Nephron progenitor cell (in vitro differentiated cells): ENCODE measurements at regions not wholly inside any gene's neighbourhood (a gene's known extent, or its start where the extent isn't known, plus 50 kb on each side); places are given as distances from the start of the nearest gene placed in this dataset.

Experiments used
- DNase-seq: peaks from one replicate; pipeline ENCODE4 v3.0.0; 2021
- H3K27ac Mint-ChIP-seq: 2 replicates; pipeline ENCODE4 v1.8.0; 2021; ENCODE audit warnings: mild to moderate bottlenecking, moderate library complexity, mixed read lengths
- H3K27me3 Mint-ChIP-seq: 2 replicates; pipeline ENCODE4 v1.8.0; 2021; ENCODE audit warnings: mild to moderate bottlenecking, low read depth, mixed read lengths; ENCODE audit not compliant: poor library complexity
- H3K36me3 Mint-ChIP-seq: 2 replicates; pipeline ENCODE4 v1.8.0; 2021; ENCODE audit warnings: low read depth, mixed read lengths
- H3K4me1 Mint-ChIP-seq: 2 replicates; pipeline ENCODE4 v1.8.0; 2021; ENCODE audit warnings: mixed read lengths
- H3K4me3 Mint-ChIP-seq: 2 replicates; pipeline ENCODE4 v1.8.0; 2021; ENCODE audit warnings: mild to moderate bottlenecking, moderate library complexity, mixed read lengths
- H3K9me3 Mint-ChIP-seq: 2 replicates; pipeline ENCODE4 v1.8.0; 2021; ENCODE audit warnings: mild to moderate bottlenecking, moderate library complexity, mixed read lengths
- TF ChIP-seq, protein P1 (sequence below): fragments of 200-600 bp; sonication (generic); IDR thresholded peaks from 2 replicates; pipeline ENCODE4 v1.5.0; 2021; ENCODE audit warnings: antibody characterized with exemption

DNA sequence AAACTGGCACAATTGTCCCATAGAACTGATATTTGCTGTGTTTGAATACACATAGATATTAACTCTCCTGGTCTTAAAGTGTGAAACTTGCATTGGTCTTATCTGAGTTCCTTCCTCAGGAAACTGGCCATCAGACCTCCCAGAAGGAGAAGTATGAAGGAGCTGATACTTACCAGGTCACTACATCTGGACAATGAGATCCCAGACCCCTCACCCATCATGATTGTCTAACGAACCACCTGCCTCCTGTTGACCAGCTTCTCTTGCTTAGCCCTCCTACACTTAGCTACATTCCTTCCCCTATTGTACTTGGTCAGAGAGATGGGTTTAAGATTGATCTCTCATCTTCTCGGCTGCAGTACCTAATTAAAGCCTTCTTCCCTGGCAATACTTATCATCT is 413.3 kb downstream of the KCTD12 start:
- DNase-seq = no peak
- TF ChIP-seq, protein P1, sequence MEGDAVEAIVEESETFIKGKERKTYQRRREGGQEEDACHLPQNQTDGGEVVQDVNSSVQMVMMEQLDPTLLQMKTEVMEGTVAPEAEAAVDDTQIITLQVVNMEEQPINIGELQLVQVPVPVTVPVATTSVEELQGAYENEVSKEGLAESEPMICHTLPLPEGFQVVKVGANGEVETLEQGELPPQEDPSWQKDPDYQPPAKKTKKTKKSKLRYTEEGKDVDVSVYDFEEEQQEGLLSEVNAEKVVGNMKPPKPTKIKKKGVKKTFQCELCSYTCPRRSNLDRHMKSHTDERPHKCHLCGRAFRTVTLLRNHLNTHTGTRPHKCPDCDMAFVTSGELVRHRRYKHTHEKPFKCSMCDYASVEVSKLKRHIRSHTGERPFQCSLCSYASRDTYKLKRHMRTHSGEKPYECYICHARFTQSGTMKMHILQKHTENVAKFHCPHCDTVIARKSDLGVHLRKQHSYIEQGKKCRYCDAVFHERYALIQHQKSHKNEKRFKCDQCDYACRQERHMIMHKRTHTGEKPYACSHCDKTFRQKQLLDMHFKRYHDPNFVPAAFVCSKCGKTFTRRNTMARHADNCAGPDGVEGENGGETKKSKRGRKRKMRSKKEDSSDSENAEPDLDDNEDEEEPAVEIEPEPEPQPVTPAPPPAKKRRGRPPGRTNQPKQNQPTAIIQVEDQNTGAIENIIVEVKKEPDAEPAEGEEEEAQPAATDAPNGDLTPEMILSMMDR = no peak
- Mint-ChIP-seq H3K4me3 (no peak overlapping the region), H3K4me1 (peaks cover 6% of the 10 kb centered on the region), H3K36me3 (no peaks in the 10 kb centered on the region), H3K27me3 (peaks cover 5% of the 10 kb centered on the region), H3K9me3 (no peaks in the 10 kb centered on the region), H3K27ac (no peak overlapping the region)

DNA sequence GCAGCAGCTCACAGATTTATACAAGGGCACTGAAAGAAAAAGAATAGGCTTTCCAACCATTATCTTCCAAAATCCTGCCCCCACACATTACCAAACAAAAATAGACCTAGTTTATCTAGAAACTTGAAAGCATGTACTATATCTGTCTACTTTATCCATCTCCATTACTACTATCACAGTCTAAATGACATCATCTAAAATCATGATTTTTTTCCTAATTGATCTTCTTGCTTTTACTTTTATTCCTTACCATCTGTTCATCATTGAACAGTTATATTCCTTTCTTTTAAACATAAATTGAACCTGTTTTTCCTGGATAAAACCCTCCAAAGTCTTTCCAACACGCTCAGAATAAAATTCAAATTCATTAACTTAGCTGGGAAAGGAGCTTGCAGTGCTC is 414.7 kb downstream of the KCTD12 start:
- DNase-seq = no peak
- Mint-ChIP-seq H3K27ac (no peak overlapping the region), H3K4me1 (peaks cover 11% of the 10 kb centered on the region), H3K4me3 (no peak overlapping the region), H3K9me3 (no peaks in the 10 kb centered on the region), H3K36me3 (no peaks in the 10 kb centered on the region), H3K27me3 (peaks cover 5% of the 10 kb centered on the region)
- TF ChIP-seq, protein P1 = no peak

DNA sequence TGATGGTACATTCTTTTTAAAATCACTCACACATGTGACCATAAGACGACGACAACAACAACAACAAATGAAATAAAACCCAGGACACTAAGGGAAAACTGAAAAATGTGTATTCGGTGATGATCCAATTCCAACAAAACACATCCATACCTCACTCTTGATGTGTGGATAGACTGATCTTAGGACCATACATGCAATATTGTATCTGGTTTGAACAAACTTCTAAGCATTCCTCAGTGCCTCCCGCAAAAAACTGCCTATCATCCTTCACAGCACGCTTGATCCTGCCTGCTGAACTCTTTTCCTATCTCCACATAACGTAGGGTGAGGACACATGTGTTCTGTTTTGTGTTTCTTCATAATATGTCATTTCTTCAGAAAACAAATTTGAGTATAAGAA is 415.2 kb downstream of the KCTD12 start:
- Mint-ChIP-seq H3K36me3 (no peaks in the 10 kb centered on the region), H3K27ac (no peak overlapping the region), H3K4me3 (no peak overlapping the region), H3K9me3 (no peaks in the 10 kb centered on the region), H3K27me3 (peaks cover under 1% of the 10 kb centered on the region), H3K4me1 (peaks cover 16% of the 10 kb centered on the region)
- DNase-seq = no peak
- TF ChIP-seq, protein P1 = no peak

DNA sequence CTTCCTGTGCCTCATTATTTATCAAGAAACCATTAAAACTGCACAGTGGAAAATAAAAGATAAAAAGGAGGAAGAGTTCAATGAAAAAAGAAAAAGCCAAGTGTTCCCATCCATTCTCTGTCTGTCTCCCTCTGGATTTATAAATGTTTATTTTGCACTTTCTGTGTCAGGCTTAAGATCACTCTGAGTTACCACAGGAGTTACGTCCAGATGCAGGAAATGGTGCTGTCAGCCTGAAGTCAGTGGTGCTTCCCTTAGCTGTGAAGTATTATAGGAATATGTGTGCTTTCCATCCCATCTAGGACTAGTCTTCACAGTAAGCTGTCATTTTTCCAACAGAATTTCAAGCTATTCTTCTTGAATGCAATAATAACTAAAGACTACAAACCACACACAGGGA is 420.2 kb downstream of the KCTD12 start:
- TF ChIP-seq, protein P1 = no peak
- Mint-ChIP-seq H3K27me3 (peaks cover 2% of the 10 kb centered on the region), H3K4me3 (no peak overlapping the region), H3K27ac (no peak overlapping the region), H3K4me1 (peaks cover 29% of the 10 kb centered on the region), H3K36me3 (no peaks in the 10 kb centered on the region), H3K9me3 (no peaks in the 10 kb centered on the region)
- no peak for DNase-seq

DNA sequence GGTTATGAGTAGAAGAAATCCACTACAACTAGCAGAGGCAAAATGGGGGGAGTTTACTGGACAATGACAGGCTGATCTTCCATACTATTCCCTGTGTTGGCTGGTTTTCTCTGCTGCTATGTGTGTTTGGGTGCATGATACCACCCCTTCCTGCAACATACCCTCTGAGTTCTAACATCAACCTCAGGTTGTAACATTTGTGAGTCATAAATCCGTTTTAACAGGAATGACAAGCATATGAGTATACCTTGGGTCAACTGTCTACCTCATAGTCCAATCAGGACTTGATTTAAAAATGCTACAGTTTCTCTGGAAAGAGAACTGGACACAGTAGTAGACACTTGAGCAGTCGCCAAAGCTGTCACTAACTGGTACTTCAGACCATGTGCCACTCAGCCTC is 422.9 kb downstream of the KCTD12 start:
- peaks cover 46% of the 10 kb centered on the region for H3K4me1 Mint-ChIP-seq
- no peaks in the 10 kb centered on the region for H3K36me3 Mint-ChIP-seq
- H3K4me3 Mint-ChIP-seq = no peak overlapping the region
- H3K27me3 Mint-ChIP-seq = peaks cover 4% of the 10 kb centered on the region
- H3K9me3 Mint-ChIP-seq = no peaks in the 10 kb centered on the region
- H3K27ac Mint-ChIP-seq = no peak overlapping the region
- DNase-seq = no peak
- TF ChIP-seq, protein P1 = no peak

DNA sequence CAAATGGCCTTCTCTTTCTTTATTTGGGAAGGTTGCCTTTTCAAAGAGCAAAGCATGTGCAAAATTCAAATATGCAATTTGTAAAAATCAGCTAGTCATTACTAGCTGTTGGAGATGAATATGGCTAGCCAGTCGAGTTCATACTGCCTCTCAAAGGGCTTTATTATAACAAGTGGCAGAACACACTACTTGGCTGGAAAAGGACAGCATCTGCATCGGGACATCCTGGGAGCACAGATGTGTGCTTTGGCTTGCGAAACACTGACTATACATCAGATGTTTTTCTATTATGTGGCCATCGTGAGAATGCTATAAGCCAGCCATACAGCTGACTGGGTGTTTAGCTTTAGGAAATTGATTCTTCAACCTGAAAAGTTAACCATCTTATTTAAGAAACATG is 424.2 kb downstream of the KCTD12 start:
- no peaks in the 10 kb centered on the region for H3K36me3 Mint-ChIP-seq
- no peaks in the 10 kb centered on the region for H3K9me3 Mint-ChIP-seq
- TF ChIP-seq, protein P1 = no peak
- peaks cover 46% of the 10 kb centered on the region for H3K4me1 Mint-ChIP-seq
- H3K27me3 Mint-ChIP-seq = peaks cover 4% of the 10 kb centered on the region
- H3K27ac Mint-ChIP-seq = no peak overlapping the region
- H3K4me3 Mint-ChIP-seq = no peak overlapping the region
- no peak for DNase-seq
